HUES64 (cell line): ENCODE measurements at regions not wholly inside any gene's neighbourhood (a gene's known extent, or its start where the extent isn't known, plus 50 kb on each side); places are given as distances from the start of the nearest gene placed in this dataset.

ENCODE experiments used
- H3K27ac ChIP-seq: 2 replicates; pipeline ENCODE4 v1.7.0; 2013; ENCODE audit warnings: low read depth, low read length, inconsistent platforms
- H3K27me3 ChIP-seq: 2 replicates; pipeline ENCODE4 v1.6.1; 2013; ENCODE audit warnings: mild to moderate bottlenecking, low read length; ENCODE audit not compliant: insufficient read depth
- H3K36me3 ChIP-seq: 2 replicates; pipeline ENCODE4 v1.6.1; 2013; ENCODE audit warnings: mild to moderate bottlenecking, low read length; ENCODE audit not compliant: insufficient read depth
- H3K4me1 ChIP-seq: 2 replicates; pipeline ENCODE4 v1.6.1; 2013; ENCODE audit warnings: mild to moderate bottlenecking, low read length, moderate library complexity; ENCODE audit not compliant: insufficient read depth
- H3K4me3 ChIP-seq: 2 replicates; pipeline ENCODE4 v1.5.1; 2013; ENCODE audit warnings: mild to moderate bottlenecking, low read length, moderate library complexity
- H3K9ac ChIP-seq: 2 replicates; pipeline ENCODE4 v1.6.1; 2013; ENCODE audit warnings: mild to moderate bottlenecking, low read depth, low read length
- H3K9me3 ChIP-seq: 2 replicates; pipeline ENCODE4 v1.6.1; 2013; ENCODE audit warnings: low read depth, low read length; ENCODE audit not compliant: insufficient read depth
- whole genome bisulfite sequencing: fragments of 150-250, 120-280 bp; methylation state at CpG from one replicate; pipeline ENCODE4 v1.1.7; 2013; ENCODE audit warnings: missing lambda C conversion rate; 5-methylcytosine and 5-hydroxymethylcytosine counted together

DNA sequence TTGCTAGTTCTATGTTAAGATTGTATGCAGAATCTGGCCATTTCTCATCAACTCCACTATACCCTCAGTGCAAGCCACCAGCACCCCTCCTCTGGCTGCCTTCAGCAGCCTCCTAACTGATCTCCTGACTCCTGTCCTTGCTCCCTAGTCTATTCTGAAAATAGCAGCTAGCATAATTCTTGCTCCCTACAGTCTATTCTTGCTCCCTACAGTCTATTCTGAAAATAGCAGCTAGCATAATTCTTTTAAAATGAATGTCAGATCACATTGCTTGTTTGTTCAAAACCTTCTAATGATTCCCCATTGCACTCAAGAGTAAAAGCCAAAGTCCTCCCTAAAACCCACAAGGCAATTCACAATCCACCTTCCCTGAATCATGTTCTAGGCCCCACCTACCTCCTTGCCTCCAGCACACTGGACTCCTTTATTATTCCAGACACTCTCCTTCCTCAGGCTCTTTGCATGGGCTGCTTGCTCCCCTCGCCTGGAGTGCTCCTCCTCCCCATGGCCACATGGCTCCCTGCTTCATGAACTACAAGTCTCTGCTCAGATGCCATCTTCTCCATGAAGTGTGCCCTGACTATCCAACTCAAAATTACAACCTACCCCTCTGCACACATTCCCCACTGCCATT lies 164.2 kb upstream of the TNFAIP3 start:
- Histone ChIP-seq H3K36me3 (no peaks in the 10 kb centered on the region), H3K9me3 (no peaks in the 10 kb centered on the region), H3K27ac (no peak overlapping the region), H3K27me3 (no peaks in the 10 kb centered on the region), H3K4me1 (peaks cover under 1% of the 10 kb centered on the region; the same call in 1 of the 2 replicates), H3K4me3 (no peak overlapping the region), H3K9ac (no peak overlapping the region)
- WGBS: 80% methylated on average over 1 of the region's 1 CpG

DNA sequence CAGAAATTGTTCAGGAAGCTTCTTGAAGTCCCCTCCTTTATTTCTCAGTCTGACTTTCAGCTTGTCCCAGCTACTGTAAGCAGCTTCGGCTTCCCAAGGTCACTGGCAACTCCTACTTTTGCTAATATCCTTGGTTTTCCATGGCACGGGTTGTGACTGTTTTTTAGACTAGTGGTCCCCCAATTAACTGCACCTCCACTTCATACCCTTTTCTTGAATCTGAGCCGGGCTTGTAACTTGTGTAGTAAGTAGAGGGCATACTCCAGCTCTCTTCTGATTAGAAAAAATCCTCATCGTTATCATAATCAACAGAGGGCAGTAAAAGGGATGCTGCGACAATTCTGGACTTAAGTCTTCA lies 162.3 kb upstream of the TNFAIP3 start:
- Histone ChIP-seq H3K4me3 (no peak overlapping the region), H3K9ac (no peak overlapping the region), H3K9me3 (no peaks in the 10 kb centered on the region), H3K36me3 (no peaks in the 10 kb centered on the region), H3K27ac (no peak overlapping the region), H3K4me1 (no peaks in the 10 kb centered on the region), H3K27me3 (no peaks in the 10 kb centered on the region)
- 92% methylated on average over 5 of the region's 5 CpGs for WGBS

DNA sequence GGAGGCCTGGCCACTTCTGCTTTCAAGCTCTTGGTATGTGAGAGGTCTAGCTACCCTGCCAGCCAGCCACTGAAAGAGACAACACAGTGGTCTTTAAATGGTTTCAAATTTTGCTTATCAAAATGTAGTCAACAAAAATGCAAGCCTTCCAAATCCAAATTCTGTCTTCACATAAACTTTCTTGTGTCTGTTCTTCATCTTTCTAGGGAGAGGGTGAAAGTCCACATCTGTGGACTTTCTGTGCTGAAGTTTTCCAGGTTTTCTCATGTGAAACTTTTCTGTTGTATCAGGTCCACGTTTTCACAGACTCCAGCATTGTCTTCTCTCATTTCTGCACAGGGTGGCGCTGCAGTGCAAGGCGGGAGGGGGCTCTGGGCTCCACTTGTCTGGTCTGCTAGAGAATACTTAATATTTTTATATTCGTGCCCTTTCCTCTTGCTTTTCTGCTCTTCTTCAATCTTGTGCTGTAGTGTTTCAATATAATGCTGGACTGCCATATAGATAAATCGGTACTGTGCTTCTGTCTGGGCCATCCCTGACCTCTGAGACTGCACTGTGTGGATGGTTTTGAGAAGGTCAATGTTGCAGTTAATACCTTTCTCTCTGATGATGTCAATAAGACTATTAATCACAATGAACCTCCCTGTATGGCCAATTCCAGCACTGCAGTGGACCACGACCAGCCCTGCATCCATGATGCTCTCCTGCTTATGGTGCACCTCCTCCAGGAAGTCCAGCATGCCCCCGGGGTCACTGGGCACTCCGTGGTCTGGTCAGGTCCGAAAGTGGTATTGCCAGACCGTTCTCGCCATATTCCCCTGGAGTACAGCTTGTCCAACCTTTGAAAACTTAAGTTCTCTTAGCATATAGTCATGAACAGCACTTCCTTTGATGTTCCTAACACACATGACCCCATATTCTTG lies 161.6 kb upstream of the TNFAIP3 start:
- no peaks in the 10 kb centered on the region for H3K36me3 ChIP-seq
- no peaks in the 10 kb centered on the region for H3K27me3 ChIP-seq
- H3K9me3 ChIP-seq: no peaks in the 10 kb centered on the region
- no peak overlapping the region for H3K27ac ChIP-seq
- no peaks in the 10 kb centered on the region for H3K4me1 ChIP-seq
- WGBS: 62% methylated on average over 10 of the region's 11 CpGs
- H3K4me3 ChIP-seq: no peak overlapping the region
- no peak overlapping the region for H3K9ac ChIP-seq

GRCh38 chr6:137706083-137706750 lies 160.8 kb upstream of the TNFAIP3 start:
- no peak overlapping the region for H3K9ac ChIP-seq
- no peaks in the 10 kb centered on the region for H3K27me3 ChIP-seq
- no peaks in the 10 kb centered on the region for H3K4me1 ChIP-seq
- no peak overlapping the region for H3K4me3 ChIP-seq
- no peak overlapping the region for H3K27ac ChIP-seq
- H3K36me3 ChIP-seq: no peaks in the 10 kb centered on the region
- no peaks in the 10 kb centered on the region for H3K9me3 ChIP-seq
- 80% methylated on average over 10 of the region's 10 CpGs for WGBS

DNA sequence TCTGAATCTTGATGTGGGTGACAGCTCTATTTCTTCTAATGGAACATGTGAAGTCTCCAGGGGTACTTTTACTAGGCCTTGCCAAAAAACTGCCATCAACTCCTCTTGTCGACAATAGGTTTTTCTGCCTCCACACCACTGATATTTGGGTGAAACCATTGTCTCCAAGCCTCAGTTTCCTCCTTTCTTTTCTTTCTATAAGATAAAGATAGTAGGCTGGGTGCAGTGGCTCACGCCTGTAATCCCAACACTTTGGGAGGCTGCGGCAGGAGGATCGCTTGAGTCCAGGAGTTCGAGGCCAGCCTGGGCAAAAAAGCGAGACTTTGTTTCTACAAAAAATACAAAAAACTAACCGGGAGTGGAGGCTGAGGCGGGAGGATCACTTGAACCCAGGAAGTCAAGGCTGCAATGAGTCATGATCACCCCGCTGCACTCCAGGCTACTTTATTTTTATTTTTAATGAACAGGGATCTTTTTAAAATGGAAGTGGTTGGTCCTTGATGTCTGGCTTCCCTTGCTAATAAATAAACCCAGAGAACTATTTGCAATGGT lies 159.9 kb upstream of the TNFAIP3 start:
- no peaks in the 10 kb centered on the region for H3K4me1 ChIP-seq
- no peaks in the 10 kb centered on the region for H3K36me3 ChIP-seq
- H3K9me3 ChIP-seq: no peaks in the 10 kb centered on the region
- no peak overlapping the region for H3K9ac ChIP-seq
- 94% methylated on average over 9 of the region's 9 CpGs for WGBS
- no peaks in the 10 kb centered on the region for H3K27me3 ChIP-seq
- H3K4me3 ChIP-seq: no peak overlapping the region
- H3K27ac ChIP-seq: no peak overlapping the region

DNA sequence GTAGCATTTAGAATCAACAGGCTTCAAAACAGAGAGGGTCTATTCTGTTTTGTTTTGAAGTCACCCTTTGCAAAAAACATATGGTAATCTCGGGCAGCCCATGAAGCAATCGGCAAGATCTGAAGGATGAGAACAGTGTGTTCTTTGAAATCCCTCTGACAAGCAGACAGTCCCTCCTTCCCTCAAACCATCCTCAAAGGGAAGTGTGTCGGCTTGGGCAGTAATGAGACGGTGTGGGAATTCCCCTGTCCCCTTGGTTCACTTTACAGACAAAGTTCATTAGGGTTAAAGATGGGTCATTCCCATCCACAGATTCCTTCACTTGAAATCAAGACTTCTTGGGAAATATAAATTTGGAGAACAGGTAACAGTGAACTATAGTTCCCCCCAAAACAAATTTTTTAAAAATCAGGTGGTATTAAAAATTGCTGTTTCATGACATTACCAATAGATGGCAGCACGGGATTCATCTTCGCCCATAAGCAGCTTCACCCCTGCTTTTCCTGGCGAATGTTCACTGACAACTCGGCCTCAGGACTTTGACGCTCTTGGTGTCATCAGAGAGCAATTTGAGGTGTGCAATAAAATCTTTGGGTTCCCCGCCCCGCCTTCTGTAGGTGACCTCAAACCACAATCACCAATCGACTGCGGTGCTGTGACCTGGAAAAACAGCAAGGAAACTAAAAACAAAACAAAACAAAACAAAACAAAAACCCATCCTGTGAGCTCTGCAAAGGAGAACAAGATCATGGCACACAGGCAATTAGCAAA lies 159.3 kb upstream of the TNFAIP3 start:
- WGBS: 37% methylated on average over 13 of the region's 13 CpGs
- no peak overlapping the region for H3K4me3 ChIP-seq

DNA sequence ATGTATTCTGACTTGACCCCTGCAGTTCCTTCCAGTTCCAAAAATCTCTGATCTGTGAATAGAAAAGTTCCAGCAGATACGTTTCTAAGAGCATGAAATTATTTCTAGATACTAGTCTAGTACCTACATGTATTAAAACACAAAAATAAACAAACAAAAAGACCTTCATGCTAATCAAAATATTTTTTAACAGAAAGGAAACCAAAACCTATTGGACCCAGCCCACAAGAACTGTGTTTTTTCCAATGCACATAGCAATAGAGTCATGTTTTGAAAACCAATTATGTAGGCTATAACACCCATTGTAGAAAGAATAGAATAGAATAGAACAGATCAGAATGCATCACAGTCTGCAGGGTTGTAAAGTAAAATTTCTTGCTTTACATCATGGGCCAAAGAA lies 158.6 kb upstream of the TNFAIP3 start:
- H3K36me3 ChIP-seq: no peaks in the 10 kb centered on the region
- no peak overlapping the region for H3K4me3 ChIP-seq
- H3K27me3 ChIP-seq: no peaks in the 10 kb centered on the region
- no peaks in the 10 kb centered on the region for H3K4me1 ChIP-seq
- no peak overlapping the region for H3K27ac ChIP-seq
- H3K9ac ChIP-seq: no peak overlapping the region
- H3K9me3 ChIP-seq: no peaks in the 10 kb centered on the region
- no CpG with 5 or more reads among the region's 1 CpG for WGBS

More for the DNA sequence above, 159.3 kb upstream of the TNFAIP3 start:
- Histone ChIP-seq H3K9me3 (no peaks in the 10 kb centered on the region), H3K4me1 (no peaks in the 10 kb centered on the region), H3K27ac (no peak overlapping the region), H3K27me3 (no peaks in the 10 kb centered on the region), H3K9ac (no peak overlapping the region), H3K36me3 (no peaks in the 10 kb centered on the region)

GRCh38 chr6:137709424-137710236 lies 157.4 kb upstream of the TNFAIP3 start:
- Histone ChIP-seq H3K9me3 (no peaks in the 10 kb centered on the region), H3K27me3 (no peaks in the 10 kb centered on the region), H3K4me1 (no peaks in the 10 kb centered on the region), H3K4me3 (no peak overlapping the region), H3K9ac (no peak overlapping the region), H3K36me3 (no peaks in the 10 kb centered on the region), H3K27ac (no peak overlapping the region)
- WGBS: 85% methylated on average over 7 of the region's 7 CpGs

- Histone ChIP-seq H3K4me3 (no peak overlapping the region), H3K9me3 (no peaks in the 10 kb centered on the region), H3K36me3 (no peaks in the 10 kb centered on the region), H3K27me3 (no peaks in the 10 kb centered on the region), H3K9ac (no peak overlapping the region), H3K27ac (no peak overlapping the region), H3K4me1 (no peaks in the 10 kb centered on the region)
- 90% methylated on average over 1 of the region's 1 CpG for WGBS
Observed at GRCh38 chr6:137711972-137712371, 155.1 kb upstream of the TNFAIP3 start.

DNA sequence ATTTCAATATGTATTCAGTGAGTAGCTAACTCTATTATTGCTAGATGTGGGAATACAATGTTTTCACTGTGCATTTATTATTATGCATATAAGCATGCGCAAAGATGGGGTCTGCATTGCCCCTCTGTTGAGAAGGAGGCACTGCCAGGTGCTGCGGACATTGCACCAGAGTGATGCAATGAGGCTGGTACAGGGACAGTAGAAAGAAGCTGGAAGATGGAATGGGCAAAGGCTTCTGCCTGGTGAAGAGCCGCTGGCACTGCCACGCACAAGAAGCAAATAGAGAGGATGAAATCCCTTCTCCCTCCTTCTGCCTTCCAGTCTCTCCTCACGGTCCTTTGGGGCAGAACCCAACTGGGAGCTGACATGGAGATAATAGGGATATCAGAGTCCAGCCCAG lies 154.5 kb upstream of the TNFAIP3 start:
- no peaks in the 10 kb centered on the region for H3K27me3 ChIP-seq
- no peak overlapping the region for H3K27ac ChIP-seq
- no peak overlapping the region for H3K4me3 ChIP-seq
- H3K36me3 ChIP-seq: no peaks in the 10 kb centered on the region
- H3K4me1 ChIP-seq: no peaks in the 10 kb centered on the region
- WGBS: 85% methylated on average over 5 of the region's 5 CpGs
- H3K9ac ChIP-seq: no peak overlapping the region
- H3K9me3 ChIP-seq: no peaks in the 10 kb centered on the region
